ENCODE measurements at regions not wholly inside any gene's neighbourhood (a gene's known extent, or its start where the extent isn't known, plus 50 kb on each side); places are given as distances from the start of the nearest gene placed in this dataset.
"Not testable (repeated sequence)": the region's sequence is repeated elsewhere in the genome, so short reads cannot be mapped to it uniquely, and the experiment has no call there.

DNA sequence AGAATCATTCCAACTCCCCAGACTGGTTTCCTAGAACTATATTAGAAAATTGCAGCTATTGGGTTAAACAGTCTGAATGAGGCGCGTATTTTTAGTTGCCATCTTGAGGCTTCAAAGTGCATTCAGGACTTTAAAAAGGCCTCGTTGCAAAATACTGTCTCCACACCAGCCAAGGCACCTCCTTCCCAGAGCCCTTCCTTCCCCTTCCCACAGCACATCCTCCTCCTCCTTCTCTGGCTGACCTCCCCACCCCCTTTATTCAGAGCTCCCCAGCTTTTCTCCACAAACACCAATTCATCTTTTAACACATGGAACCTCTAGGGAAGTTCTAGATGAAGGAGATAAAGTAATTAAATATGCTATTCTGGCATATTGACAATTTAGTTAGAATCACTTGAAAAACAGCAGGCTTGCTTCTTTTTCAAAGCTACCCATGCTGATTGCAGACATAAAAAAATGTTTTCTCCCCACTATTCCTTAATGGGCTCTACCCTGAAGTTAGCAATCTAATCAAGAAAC is 90.3 kb downstream of the RTP5 start:
- no peak for DNase-seq

DNA sequence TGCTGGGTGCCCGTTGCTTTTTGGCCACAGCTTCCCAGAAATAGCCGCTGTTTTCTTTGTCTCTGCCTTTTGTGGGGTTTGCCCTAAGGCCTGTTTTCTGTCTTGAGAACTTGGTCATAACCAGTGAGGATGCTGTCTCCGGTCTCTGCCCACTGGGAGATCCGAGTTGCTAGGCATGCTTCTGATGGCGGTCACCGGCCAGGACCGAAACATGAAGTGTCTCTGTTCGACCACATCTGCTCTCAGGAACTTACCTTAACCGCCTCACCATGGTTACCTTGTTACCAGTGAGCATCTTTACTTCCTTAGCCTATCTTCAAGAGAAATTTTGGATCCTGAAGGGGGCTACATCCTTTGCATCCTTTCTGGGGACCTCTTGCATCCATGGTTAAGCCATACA is 91.9 kb downstream of the RTP5 start:
- DNase-seq: no peak

DNA sequence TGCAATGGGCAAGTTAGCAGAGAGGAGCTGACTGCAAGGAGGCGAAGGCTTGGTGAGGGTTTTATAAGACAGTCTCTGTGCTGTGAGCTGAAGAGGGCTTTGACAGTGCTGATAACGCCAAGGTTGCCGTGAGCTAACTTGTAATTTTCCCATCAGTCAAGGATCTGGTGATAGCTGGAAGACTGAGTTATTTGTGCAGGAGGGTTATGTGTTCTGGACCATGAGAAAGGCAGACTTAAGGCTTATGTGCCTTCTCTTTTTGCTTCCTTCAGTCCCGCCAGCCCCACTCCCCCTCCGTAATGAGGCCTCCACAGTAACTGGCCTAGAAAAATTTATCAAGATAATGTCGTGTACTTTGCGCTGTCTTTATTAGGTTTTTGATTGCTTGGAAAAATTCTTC is 94.6 kb downstream of the RTP5 start:
- DNase-seq: no peak

DNA sequence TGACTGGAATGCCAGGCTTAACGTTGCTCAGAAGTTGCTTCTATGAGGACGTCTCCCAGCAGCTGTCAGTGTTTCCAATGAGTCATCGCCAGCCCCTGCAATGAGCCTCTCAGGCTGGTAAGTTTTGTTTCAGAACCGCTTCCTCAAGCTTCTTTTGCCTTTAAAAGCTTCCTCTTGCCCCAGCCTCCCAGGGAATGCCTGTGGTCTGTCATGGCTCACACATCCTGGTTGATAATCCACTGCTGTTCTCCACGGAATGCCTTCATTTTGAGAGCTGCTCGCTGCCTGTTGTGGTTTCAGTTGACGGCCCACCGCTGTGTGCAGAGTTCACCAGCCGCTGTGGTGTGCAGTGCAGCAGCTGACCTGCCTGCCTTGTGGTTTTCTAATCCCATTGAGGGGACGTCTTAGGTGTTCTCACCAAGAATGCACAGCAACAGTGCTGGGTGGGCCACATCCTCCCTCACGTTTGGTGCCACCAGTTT is 96.4 kb downstream of the RTP5 start:
- peak; percentile 26 for DNase-seq

DNA sequence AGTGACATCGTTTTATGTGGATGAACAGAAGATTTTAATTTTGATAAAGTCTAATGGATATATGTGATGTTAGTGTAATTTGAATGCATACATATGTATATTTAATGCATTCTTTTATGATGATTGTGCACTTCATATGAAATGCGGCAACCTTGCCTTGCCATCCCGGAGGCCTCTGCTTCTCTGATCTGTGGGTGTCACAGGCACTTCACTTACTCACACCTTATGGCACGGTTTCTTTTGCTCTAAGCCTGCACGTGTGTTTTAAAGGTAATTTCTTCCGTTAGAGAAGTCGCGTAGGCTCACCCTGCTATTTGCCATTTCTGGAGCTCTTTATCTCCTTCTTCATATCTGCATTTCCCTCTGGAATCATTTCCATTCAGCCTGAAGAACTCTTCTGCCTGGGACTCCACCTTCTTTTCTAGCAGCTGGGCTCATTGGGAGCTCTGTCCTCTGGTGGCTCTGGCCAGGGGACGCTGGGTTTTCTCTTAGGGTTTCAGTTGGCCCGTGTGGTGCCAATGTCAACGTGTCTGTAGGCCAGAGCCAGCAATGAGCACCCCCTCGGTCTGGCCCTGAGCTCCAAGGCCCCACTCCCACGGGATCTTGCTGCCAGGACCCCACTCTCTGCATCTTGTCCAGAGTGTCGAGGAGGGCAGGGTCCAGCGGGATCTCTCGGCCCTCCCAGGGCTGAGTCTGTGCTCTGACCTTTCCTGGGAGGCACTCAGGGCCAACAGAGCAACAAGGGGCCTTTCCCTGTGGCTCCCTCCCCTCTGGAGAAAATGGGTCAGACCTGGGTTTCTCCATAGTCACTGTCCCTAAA is 97.3 kb downstream of the RTP5 start:
- no peak for DNase-seq

DNA sequence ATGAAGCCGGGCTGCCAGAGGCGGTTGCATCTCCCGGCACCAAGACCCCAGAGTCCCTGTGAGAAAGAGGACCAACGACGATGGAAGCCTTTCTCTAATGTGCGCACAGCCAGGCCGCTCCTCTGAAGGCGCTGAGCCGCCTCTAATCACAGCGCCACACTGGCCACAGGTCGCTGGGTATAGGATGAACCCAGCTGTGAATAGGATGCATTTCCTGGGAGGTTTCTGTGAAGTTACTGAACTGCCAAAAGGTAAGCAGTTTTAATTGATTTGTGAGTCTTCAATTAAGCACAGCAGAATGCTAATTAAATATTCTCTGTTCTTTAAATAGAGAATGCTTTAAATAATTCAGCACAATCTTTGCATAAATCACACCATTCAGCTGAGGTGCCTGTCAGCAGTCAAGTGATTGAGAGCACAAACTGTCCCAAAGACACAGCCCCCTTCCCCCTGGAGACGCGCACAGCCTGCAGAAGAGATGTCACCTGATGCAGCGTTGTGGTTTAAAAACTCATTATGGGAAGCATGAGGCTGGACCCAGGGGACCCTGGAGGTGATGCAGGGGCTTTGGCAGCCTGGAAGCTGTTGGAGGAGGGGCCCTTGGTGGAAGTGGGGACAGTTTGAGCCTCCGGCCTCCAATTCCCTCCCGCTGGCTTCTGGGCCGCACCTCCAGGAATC is 98.1 kb downstream of the RTP5 start:
- no peak for DNase-seq

DNA sequence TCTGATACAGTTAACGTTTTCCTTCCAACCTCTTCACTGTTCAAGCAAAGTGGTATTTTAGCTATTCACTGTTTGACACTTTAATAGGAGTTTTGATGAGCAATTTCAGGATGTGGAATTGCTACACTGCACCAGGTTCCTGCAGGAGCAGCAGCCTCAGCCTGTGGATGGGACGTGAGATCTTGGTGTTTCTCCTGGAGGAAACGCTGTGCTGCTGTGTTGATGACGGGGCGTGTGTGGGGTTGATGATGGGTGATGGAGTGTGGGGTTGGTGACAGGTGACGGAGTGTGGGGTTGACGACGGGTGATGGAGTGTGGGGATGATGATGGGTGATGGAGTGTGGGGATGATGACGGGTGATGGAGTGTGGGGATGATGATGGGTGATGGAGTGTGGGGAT is 98.9 kb downstream of the RTP5 start:
- DNase-seq: no peak

DNA sequence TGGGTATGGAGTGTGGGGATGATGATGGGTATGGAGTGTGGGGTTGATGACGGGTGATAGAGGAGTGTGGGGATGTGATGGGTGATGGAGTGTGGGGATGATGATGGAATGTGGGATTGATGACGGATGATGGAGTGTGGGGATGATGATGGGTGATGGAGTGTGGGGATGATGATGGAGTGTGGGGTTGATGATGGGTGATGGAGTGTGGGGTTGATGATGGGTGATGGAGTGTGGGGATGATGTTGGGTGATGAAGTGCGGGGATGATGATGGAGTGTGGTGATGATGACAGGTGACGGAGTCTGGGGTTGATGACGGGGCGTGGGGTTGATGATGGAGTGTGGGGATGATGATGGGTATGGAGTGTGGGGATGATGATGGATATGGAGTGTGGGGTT is 99.7 kb downstream of the RTP5 start:
- DNase-seq: not testable (repeated sequence)

DNA sequence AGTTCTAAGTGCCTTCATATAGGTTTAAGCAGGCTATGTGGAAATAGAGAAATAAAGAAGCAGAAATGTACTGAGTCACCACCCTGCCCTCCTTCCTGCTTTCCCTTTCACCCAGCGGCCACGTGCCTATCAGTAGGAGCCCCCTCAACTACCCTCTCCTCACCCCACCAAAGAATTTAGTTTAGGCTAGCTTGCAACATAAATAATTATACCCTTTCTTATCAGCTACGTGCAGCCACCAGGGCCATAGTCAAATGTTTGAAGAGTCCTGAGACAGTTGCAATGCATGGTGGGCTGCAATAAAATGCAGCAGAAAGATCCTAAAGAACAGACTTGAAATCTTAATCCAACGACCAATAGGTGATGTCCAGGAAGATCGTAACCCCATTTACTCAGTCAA is 101.2 kb downstream of the RTP5 start:
- DNase-seq: no peak

DNA sequence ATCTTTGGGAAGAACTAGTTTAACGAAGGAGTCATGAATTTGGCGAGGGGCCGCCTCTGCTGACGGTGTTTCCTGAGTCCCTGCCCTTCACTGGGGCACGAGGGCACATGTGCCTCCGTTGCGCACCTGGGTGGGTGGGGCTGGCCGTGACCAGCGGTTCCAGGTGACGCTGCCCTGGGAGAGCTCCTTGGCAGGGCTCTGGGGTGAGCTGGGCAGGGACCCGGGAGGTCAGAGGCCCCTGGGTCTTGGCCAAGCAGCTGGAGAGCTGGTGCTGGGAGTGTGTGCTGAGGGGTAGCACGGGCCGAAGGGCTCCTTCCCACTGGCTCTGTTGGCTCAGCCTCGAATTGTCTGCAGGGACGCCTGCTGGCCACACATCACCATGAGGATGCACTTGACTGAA is 104.6 kb downstream of the RTP5 start:
- no peak for DNase-seq

DNA sequence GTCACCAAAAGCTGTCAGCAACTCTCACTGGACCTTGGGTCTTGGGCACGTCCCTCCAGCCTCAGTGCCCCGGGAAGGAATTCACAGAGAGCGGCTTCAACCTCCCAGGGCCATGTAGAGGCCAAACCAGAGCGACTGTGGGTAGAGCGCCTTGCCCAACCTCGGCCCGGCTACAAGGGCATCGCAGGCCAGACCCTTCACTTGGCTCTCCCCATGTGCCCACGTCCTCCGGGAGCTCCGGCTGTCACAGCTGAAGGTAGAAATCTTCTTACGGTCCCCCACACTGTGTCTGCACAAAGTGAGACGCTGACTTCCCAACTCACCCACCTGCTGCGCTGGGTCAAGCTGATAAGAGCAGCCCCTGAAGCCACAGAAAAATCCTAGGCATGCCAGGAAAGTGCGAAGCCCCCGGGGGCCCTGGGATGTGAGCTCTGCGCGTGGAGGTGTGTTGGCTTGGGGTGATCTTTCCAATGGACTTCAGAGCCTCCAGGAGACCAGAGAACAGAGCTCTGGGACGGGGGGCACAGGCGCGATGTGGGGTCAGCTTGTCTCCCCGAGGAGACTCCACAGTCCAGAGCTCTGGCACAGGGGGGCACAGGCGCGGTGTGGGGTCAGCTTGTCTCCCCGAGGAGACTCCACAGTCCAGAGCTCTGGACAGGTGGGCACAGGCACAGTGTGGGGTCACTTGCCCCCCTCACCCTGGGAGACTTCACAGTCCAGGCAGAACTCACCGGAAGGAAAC is 105.5 kb downstream of the RTP5 start:
- DNase-seq: no peak

DNA sequence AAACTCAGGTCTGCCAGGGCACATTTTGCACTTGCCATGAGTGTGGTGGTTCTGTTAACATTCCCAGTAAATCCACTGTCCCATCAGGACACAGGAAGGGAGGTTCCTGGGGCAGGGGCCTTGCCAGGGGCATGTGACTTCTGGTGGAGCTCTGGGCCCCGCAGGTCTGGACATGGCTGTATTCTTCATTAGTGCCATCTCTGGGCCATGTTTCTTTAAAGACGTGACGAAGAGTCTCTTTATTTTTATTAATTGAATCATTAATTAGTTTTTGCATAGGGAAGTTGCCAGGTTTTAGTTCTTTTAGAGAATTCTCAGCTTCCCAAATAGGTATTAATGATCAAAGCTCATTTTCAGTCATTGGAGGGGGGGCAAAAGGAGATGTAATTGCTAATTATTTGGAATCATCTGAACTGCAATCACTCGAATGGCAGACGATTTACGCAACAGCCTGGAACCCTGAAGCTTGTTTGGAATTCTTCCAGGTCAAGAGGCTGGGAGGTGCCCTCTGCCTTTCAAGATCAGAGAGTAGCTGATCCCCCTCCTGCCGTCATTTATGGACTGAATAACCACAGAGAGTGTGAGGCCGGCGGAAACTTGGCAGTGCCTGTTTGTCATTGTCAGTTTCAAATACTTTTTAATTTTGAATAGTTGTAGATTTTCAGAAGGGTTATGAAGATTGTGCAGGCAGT is 106.2 kb downstream of the RTP5 start:
- no peak for DNase-seq

DNA sequence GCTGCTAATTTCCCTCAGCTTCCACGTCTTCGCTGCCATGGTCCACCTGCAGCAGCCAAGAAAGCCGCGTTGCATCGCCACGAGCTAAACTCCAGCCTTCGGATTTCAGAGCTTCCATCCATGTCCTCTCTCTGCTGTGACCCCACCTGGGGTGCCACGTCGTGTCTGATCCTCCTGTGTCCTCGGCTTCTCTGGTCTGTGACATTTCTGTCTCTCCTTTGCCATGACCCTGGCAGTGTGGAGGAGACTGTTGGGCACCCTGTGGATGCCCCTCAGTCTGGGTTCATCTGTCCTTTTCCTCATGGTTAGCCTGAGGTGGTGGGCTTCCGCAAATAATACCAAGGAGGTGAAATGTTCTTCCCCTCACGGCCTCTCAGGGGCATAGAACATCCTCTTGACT is 106.8 kb downstream of the RTP5 start:
- no peak for DNase-seq

DNA sequence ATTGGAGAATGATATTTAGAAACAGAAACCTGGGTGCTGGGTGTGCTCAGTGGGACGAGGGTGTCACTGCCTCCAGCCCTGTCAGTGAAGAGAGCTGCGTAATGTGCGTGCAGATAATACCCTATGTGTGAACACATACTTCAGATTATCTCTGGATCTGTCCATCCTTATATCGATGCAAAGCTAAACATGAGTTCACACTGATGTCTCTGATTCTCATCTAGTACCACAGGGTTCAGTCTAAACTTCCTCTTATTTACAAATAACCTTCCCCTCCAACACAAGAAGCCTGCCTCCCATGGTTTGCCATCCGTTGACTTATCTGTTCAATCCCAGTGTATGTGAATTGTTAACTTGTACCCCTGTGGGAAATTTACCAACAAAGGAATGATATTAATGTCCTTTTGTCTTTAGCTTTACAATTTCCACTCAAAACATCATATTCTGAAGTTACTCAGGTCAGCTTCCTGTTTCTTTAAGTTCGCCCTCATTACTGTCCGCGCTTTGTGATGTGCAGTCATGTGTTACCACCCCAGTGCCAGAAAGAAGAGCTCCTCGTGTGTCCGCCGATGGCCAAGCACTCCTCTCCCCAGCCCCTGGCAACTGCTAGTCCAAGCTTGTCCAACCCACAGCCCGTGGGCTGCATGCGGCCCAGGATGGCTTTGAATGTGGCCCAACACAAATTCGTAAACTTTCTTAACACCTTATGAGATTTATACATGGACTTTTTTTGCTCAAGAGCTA is 108.2 kb downstream of the RTP5 start:
- no peak for DNase-seq

DNA sequence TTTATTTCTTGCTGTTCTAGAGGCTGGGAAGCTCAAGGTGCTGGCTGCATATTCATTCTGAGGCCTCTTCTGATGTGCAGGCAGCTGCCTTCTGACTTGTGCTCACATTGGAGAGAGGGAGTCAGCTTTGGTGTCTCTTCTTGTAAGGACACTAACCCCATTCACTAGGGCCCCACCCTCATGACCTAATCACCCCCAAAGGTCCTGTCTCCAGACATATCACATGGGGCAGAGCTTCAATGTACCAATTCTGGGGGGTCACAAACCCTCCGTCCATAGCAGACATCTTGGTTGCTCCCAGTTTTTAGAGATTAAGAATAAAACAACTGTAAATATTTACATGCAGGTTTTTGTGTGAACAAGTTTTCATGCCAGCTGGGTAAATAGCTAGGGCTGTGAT is 109.1 kb downstream of the RTP5 start:
- no peak for DNase-seq

DNA sequence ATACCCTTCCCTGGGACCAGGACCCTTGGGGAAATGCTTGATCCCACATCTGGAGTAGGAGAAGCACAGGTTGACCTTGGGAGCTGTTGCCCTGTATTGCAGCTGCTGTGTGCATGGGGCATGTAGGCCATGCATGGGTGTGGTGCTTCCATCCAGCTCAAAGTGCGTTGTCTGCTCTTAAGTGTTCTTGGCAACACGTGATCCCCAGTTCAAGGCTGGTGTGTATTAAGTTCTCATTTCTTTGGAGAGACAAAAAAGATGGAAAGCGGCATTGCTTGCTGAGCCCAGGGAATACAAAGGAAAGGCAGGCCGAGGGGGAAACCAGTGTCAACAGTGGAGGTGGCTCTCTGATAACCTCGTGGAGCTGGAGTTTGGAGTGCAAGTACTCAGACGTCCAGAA is 110.7 kb downstream of the RTP5 start:
- DNase-seq: no peak

DNA sequence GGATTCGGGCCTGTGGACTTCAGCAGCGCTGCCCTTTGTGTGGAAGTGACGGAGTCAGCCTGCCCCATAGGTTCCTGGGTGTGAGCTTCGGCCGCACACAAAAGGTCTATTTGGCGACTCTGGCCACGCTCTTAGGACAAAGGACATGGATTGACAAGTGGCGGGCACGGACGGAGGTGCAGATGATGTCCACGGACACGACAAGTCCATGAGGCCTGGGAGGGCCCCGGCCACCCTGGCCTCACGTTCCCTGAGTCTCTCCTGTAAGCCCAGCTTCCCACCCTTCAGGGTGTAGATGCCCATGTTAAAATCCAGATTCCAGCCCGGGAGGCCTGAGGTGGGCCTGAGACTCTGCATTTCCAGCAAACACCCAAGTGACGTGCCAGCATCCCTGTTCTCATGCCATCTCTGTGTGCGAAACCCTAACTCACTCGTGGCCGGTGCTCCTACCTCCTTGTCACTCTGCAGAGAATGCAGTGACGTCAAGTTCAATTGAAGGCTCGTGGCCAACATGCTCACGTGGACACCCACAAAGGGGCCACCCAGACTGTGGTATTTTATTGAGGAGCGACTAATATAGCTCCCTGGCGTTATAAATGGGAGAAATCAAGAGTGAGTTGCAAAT is 111.7 kb downstream of the RTP5 start:
- no peak for DNase-seq

DNA sequence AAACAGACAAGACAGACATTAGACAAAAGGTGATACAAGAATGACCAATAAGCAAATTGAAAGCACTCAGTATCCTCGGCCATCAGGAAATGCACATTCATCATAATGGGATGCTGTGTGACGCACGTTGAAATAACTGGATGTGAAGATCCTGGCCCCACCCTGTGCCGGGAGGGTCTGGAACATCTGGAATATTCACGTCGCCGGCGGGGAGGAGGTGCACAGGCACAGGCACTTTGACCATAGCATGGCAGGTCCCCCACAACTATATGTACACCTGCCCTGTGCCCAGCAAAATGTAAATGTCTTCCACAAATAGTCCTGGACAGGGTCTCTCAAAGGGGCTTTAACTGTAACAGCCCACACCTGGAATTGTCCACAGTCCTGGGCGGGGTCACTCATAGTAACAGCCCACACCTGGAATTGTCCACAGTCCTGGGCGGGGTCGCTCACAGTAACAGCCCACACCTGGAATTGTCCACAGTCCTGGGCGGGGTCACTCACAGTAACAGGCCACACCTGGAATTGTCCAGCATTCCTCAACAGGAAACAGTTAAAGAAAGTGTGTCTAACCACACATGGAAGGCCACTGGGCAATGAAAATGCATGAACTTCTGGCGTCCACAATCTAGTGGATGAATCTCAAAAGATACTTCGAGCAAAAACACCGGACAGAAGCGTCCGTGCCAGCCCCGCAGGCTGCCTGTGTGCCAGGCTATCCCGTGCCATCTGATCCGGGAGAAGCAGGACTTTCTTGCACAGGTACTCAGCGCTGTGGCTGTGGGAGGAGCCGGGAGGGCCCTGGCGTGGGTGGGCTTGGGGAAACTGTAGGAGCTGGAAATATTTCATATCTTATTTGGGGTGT is 113.4 kb downstream of the RTP5 start:
- DNase-seq: no peak

DNA sequence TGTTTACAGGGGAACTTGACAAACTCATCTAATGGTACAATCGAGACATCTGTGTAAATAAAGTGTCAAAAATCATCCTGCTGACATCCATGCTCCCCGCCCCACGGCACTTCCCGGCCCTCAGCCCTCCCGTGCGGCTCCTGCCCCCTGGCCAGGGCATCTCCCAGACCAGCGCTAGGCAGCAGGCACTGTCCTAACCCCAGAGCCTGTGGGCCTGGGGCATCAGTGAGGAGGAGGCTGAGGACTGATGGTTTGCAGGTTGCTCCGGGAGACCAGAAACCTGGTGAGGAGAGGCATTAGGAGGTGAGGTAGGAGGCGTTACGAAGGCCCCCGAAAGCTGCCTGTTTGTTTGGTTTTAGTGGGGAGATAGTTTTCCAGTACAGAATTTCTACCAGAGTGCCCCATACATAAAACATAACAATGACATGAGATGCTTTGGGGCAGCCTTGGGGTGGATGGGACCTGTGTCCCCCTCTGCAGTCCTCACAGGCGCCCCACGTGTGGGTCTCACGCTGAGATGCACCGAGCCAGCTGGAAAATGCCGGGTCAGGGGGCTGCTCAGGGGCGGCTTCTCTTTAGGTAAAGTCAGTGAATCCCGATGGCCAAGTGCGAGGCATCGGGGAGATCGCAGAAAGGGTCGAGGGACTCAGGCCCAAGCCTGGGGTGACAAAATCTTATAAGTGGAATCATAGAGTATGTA is 114.2 kb downstream of the RTP5 start:
- no peak for DNase-seq

DNA sequence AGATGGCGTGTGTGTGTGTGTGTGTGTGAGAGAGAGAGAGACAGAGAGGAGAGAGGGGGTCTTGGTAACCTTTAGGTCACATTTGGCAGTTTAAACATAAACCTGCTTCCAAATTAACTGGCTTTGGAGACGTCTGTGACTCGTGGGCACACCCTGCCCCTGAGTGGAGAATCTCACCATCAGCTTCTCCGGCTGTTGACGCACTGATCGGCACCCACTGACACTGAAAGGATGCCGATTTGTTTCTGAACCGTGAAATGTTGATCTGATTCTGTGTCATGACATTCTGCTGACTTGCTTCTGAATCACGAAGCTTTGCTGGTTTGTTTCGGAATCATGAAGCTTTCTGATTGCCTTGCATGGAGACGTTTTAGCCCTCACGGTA is 114.7 kb downstream of the RTP5 start:
- DNase-seq: no peak

Data from activated effector memory CD4-positive, alpha-beta T cell treated with Interleukin-2 at 50 U/mL for 16 hours (primary cell).